ENCODE measurements at regions not wholly inside any gene's neighbourhood (a gene's known extent, or its start where the extent isn't known, plus 50 kb on each side); places are given as distances from the start of the nearest gene placed in this dataset.

DNA sequence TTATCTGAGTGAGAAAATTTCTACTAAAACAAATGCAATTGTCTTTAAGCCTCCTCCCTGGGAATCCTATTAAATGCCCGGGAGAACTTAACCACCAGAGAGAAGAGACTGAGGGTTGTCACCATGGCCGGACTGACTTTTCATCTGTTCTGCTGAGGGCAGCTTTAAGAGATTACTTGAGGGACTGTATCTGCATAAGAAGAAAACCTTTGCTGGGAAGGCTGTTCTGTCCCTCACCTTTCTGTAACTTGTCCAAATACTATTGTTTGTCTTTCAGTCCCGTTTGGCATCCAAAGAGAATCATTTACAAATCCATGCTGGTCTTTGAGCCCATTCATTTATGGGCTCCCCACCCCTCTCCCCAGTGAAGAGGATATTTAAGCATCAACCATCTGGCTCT is 306.3 kb upstream of the FLRT2 start:
- Mint-ChIP-seq H3K27ac (no peak overlapping the region), H3K36me3 (no peaks in the 10 kb centered on the region)
- no peaks in the 10 kb centered on the region for H3K4me1 ChIP-seq (ENCODE audit: control insufficient read depth in 1 of 2, insufficient read depth in 2 of 2, low read length in 2 of 2)

DNA sequence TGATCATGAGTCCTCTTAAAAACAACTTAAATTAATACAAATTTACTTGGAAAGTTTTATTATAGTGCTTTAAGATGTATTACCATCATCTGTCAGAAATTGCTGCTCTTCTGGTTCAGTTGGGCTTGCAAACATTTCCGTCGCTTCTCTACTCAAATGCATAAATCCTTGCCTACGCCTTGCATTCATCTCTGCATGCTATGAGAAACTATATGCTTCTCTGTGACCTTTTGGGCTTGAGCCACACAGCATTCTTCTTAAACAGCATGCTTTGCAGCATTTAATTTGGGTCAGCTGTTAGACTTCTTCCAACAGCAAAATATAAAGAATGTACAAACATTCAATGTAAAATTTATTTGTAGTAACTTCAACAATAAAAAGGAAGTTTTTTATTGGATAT is 305.7 kb upstream of the FLRT2 start:
- no peaks in the 10 kb centered on the region for H3K79me2 ChIP-seq (ENCODE audit: insufficient read depth, low read length)
- intact Hi-C loops (cut with micrococcal nuclease), result no loop called here
- H3K4me3 Mint-ChIP-seq, result no peak overlapping the region
- no peaks in the 10 kb centered on the region for H3K36me3 ChIP-seq (replicated peaks in 1 of 2; ENCODE audit: control insufficient read depth in 1 of 2, insufficient read depth in 2 of 2, low read length in 2 of 2)
- DNase-seq, result no peak
- H3K9me3 ChIP-seq (replicated peaks in 1 of 2; ENCODE audit: control insufficient read depth in 1 of 2, insufficient read depth in 1 of 2, low read length in 2 of 2), result no peaks in the 10 kb centered on the region
- H3K4me3 ChIP-seq (replicated peaks in 1 of 3; ENCODE audit: low read depth in 2 of 3, low read length in 3 of 3), result no peak overlapping the region
- no peak overlapping the region for H3K9ac ChIP-seq (ENCODE audit: insufficient read depth, low read length, poor library complexity, severe bottlenecking)
- H3K27ac Mint-ChIP-seq, result no peak overlapping the region
- no peak overlapping the region for H2AFZ ChIP-seq (ENCODE audit: insufficient read depth, low read depth, low read length, poor library complexity, severe bottlenecking)
- no peaks in the 10 kb centered on the region for H3K4me1 ChIP-seq (ENCODE audit: control insufficient read depth in 1 of 2, insufficient read depth in 2 of 2, low read length in 2 of 2)
- TF ChIP-seq, protein P1, sequence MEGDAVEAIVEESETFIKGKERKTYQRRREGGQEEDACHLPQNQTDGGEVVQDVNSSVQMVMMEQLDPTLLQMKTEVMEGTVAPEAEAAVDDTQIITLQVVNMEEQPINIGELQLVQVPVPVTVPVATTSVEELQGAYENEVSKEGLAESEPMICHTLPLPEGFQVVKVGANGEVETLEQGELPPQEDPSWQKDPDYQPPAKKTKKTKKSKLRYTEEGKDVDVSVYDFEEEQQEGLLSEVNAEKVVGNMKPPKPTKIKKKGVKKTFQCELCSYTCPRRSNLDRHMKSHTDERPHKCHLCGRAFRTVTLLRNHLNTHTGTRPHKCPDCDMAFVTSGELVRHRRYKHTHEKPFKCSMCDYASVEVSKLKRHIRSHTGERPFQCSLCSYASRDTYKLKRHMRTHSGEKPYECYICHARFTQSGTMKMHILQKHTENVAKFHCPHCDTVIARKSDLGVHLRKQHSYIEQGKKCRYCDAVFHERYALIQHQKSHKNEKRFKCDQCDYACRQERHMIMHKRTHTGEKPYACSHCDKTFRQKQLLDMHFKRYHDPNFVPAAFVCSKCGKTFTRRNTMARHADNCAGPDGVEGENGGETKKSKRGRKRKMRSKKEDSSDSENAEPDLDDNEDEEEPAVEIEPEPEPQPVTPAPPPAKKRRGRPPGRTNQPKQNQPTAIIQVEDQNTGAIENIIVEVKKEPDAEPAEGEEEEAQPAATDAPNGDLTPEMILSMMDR (IDR thresholded peaks at IDR 0.05), result no peak
- H3K27me3 ChIP-seq (ENCODE audit: control insufficient read depth in 2 of 2, insufficient read depth in 2 of 2, low read length in 2 of 2), result no peaks in the 10 kb centered on the region
- peaks cover 0 to 2% (median 0%) of the 10 kb centered on the region in 3 donors for H3K27me3 Mint-ChIP-seq (ENCODE audit: low read depth in 3 of 3)
- no peak overlapping the region for H3K4me2 ChIP-seq (replicated peaks; ENCODE audit: extremely low read depth, low read length, poor library complexity, severe bottlenecking)
- no peak overlapping the region for H3K27ac ChIP-seq (ENCODE audit: low read depth in 1 of 2, low read length in 2 of 2)
- WGBS (ENCODE audit: insufficient coverage), result 70% methylated on average over 3 of the region's 3 CpGs
- H3K4me1 Mint-ChIP-seq, result no peaks in the 10 kb centered on the region
- no peaks in the 10 kb centered on the region for H3K36me3 Mint-ChIP-seq
- no peaks in the 10 kb centered on the region for H4K20me1 ChIP-seq (ENCODE audit: insufficient read depth, low read length)
- peaks cover 4 to 9% (median 5%) of the 10 kb centered on the region in 7 donors for H3K9me3 Mint-ChIP-seq

More for the DNA sequence above, 306.3 kb upstream of the FLRT2 start:
- H3K9me3 Mint-ChIP-seq, result peaks cover 2 to 9% (median 5%) of the 10 kb centered on the region in 7 donors
- Histone ChIP-seq H3K27me3 (ENCODE audit: control insufficient read depth in 2 of 2, insufficient read depth in 2 of 2, low read length in 2 of 2) (no peaks in the 10 kb centered on the region), H3K9me3 (replicated peaks in 1 of 2; ENCODE audit: control insufficient read depth in 1 of 2, insufficient read depth in 1 of 2, low read length in 2 of 2) (no peaks in the 10 kb centered on the region), H2AFZ (ENCODE audit: insufficient read depth, low read depth, low read length, poor library complexity, severe bottlenecking) (no peak overlapping the region), H3K4me3 (replicated peaks in 1 of 3; ENCODE audit: low read depth in 2 of 3, low read length in 3 of 3) (no peak overlapping the region), H3K36me3 (replicated peaks in 1 of 2; ENCODE audit: control insufficient read depth in 1 of 2, insufficient read depth in 2 of 2, low read length in 2 of 2) (no peaks in the 10 kb centered on the region), H3K27ac (ENCODE audit: low read depth in 1 of 2, low read length in 2 of 2) (no peak overlapping the region), H3K9ac (ENCODE audit: insufficient read depth, low read length, poor library complexity, severe bottlenecking) (no peak overlapping the region), H4K20me1 (ENCODE audit: insufficient read depth, low read length) (no peaks in the 10 kb centered on the region), H3K79me2 (ENCODE audit: insufficient read depth, low read length) (no peaks in the 10 kb centered on the region), H3K4me2 (replicated peaks; ENCODE audit: extremely low read depth, low read length, poor library complexity, severe bottlenecking) (no peak overlapping the region)
- H3K4me3 Mint-ChIP-seq, result no peak overlapping the region
- WGBS (ENCODE audit: insufficient coverage), result 100% methylated on average over 1 of the region's 3 CpGs
- intact Hi-C loops (cut with micrococcal nuclease), result no loop called here
- no peak for DNase-seq
- TF ChIP-seq, protein P1 (IDR thresholded peaks at IDR 0.05), result no peak
- no peaks in the 10 kb centered on the region for H3K4me1 Mint-ChIP-seq
- H3K27me3 Mint-ChIP-seq (ENCODE audit: low read depth in 3 of 3), result peaks cover 0 to 2% (median 0%) of the 10 kb centered on the region in 3 donors

All from CD14-positive monocyte (primary cell).